ENCODE measurements at regions not wholly inside any gene's neighbourhood (a gene's known extent, or its start where the extent isn't known, plus 50 kb on each side); places are given as distances from the start of the nearest gene placed in this dataset.
"Not testable (repeated sequence)": the region's sequence is repeated elsewhere in the genome, so short reads cannot be mapped to it uniquely, and the experiment has no call there.

GRCh38 chr6:16822975-16823717 lies 61.9 kb upstream of the ATXN1 start:
- DNase-seq: no peak

DNA sequence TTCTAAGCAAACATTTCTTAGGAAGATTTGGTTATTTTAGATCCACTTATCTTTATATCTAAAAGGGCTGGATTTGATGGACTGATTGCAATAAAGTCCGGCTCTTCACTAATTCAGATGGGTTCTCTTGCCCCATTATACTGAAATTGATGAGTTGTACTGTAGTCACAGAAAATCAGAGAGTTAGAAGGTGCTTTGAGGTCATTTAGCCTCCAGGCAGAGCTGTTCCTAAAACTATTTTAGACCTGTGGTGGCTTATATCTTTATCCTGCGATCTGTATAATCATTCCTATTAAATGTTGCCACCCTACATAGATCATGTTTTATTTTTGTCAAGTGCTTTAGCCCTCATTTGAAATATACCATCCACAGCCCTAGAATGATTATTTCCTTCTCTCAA lies 61.3 kb upstream of the ATXN1 start:
- no peak for DNase-seq

DNA sequence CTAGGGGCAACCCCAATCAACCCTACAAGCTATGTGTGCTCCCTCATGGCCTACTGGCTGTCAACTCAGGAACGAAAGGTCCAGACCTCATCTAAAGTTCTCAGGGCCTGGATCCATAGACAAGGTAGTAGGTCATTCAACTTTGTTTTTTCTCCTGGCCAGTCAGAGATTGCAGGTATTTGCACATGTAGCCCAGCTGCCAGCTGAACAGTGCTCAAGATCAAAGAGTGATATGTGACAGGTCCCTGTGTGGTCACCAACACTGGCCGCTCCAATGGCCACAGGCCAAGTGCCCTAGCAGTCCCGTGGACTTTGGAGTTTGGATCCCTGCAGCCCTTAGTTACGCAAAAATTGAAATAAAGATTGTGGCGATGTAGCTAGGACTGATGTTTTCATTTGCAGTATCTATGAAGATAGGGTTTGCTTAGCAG lies 60.6 kb upstream of the ATXN1 start:
- no peak for DNase-seq

DNA sequence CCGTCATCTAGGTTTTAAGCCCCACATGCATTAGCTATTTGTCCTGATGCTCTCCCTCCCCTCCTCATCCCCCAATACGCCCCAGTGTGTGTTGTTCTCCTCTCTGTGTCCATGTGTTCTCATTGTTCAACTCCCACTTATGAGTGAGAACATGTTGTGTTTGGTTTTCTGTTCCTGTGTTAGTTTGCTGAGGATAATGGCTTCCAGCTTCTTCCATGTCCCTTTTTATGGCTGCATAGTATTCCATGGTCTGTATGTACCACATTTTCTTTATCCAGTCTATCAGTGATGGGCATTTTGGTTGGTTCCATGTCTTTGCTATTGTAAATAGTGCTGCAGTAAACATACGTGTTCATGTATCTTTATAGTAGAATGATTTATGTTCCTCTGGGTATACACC lies 59.0 kb upstream of the ATXN1 start:
- not testable (repeated sequence) for DNase-seq

GRCh38 chr6:16819752-16820151 lies 58.5 kb upstream of the ATXN1 start:
- no peak for DNase-seq

DNA sequence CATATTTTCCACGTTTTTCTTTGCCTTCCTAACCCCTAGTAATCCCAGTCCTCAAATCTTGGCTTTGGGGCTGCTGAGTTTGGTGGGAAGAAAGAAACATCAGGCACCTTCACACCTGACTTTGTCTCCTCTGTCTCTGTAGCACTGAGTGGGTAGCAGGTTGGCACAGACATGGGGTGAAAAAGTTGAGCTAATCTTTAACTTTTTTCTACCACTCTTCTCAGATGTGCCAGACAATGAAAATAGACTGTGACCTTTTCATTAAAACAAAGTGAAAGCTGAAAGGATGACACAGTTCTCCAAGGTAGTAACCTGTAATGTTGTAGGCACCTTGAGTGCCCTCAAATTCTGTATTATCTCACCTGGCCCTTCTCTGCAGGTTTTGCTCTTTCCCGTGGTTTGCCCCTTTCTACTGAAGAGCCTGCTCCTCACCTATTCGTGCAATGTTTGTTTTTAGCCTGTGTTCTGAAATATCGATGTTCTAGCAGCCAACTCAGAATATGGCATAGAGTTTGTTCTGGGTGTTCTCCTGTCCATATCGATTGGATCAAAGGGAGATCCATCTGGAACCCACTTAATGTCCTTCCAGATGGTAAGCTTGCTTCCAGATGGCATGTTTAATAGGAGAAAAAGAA lies 57.8 kb upstream of the ATXN1 start:
- no peak for DNase-seq

DNA sequence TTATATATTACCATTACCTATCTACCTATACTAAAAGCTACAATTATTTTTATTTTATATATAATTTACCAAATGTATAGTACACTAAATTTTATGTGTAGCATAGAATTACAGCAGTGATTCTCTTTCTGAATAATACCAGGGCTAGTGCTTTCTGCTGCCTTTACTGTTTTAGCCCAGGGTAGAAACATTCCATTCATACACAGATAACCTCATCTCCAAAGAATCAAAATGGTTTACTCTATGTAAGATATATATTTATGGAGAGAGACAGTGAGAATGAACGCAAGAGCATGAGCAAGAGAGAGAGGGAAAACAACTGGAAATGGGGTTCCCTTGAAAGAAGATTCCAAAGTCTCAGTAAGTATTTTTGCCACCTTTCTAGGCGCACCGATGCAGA lies 56.3 kb upstream of the ATXN1 start:
- DNase-seq: no peak

DNA sequence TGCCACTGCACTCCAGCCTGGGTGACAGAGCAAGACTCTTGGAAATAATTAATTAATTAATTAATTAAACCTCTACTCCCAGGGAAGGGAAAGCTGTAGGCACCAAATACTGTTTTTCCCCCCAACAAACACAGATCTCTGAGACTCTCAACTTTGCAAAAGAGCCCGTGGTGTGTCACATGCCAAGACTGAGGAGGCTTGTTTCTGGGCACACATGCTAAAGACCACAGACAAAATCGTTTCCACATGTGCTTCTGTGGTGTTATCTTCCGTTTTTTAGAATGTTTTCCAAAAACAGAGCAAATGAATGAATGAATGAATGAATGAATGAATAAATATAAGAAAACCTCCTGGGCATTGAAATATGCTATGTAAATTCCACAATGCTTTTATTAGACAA lies 55.6 kb upstream of the ATXN1 start:
- no peak for DNase-seq

- no peak for DNase-seq
Observed at GRCh38 chr6:16812993-16813392, 51.7 kb upstream of the ATXN1 start.

GRCh38 chr6:16811277-16811979 lies 50.2 kb upstream of the ATXN1 start:
- DNase-seq: no peak
